ENCODE measurements at regions not wholly inside any gene's neighbourhood (a gene's known extent, or its start where the extent isn't known, plus 50 kb on each side); places are given as distances from the start of the nearest gene placed in this dataset.

DNA sequence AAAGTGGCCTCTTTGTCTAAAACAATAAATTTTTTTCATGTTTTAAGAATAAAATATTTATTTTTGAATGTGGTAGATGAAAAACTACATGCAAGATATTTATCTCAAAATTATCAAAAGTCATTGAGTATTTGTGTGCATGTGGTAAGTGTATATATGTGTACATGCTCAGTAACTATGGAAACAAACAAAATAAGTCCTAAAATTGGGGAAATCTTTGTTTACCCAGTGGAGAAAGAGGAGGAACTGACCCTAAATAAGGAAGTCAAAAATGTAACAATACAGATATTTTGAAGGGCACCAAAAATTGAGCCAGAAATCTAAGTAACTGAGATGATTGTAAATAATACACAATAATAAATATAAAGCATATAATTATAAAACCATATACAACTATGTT, 639.2 kb downstream of the MAFB start:
- Histone ChIP-seq H2BK20ac (ENCODE audit: low read length) (no peak overlapping the region), H3K4ac (replicated peaks; ENCODE audit: insufficient read length, low read depth, low read length) (no peak overlapping the region), H4K5ac (ENCODE audit: insufficient read length, low read depth, low read length) (no peak overlapping the region), H3K23ac (ENCODE audit: insufficient read length) (no peak overlapping the region), H4K8ac (ENCODE audit: extremely low read depth, insufficient read depth, low read length) (no peak overlapping the region), H3K4me1 (replicated peaks in 1 of 4; ENCODE audit: control insufficient read depth in 3 of 4, insufficient read depth in 4 of 4, low read length in 3 of 4) (no peaks in the 10 kb centered on the region), H2AFZ (ENCODE audit: low read length) (no peak overlapping the region), H3K9ac (replicated peaks in 1 of 4; ENCODE audit: extremely low read depth in 1 of 4, low read depth in 3 of 4, low read length in 3 of 4) (no peak overlapping the region), H3K79me1 (ENCODE audit: low read depth, low read length) (no peaks in the 10 kb centered on the region), H3K9me3 (ENCODE audit: insufficient read depth in 2 of 2, low read depth in 1 of 2, low read length in 1 of 2) (no peaks in the 10 kb centered on the region), H3K79me2 (ENCODE audit: control insufficient read depth in 1 of 2, insufficient read depth in 2 of 2, low read length in 2 of 2) (no peaks in the 10 kb centered on the region), H2BK15ac (ENCODE audit: low read length) (no peak overlapping the region), H2BK5ac (ENCODE audit: low read depth, low read length) (no peak overlapping the region), H3K27me3 (replicated peaks in 1 of 4; ENCODE audit: control insufficient read depth in 3 of 4, extremely low read depth in 1 of 4, insufficient read depth in 3 of 4, low read length in 3 of 4) (no peaks in the 10 kb centered on the region; a peak in 1 of 7 replicates), H3K36me3 (ENCODE audit: control insufficient read depth in 2 of 4, insufficient read depth in 4 of 4, low read length in 3 of 4) (no peaks in the 10 kb centered on the region), H3K4me3 (ENCODE audit: extremely low read depth in 1 of 4, insufficient read depth in 2 of 4, low read depth in 3 of 4, low read length in 4 of 4) (no peak overlapping the region), H2BK120ac (replicated peaks; ENCODE audit: low read depth, low read length) (no peak overlapping the region), H3K4me2 (ENCODE audit: insufficient read depth in 1 of 2, low read depth in 2 of 2, low read length in 2 of 2) (no peak overlapping the region), H3K14ac (ENCODE audit: insufficient read length) (no peak overlapping the region), H3K18ac (ENCODE audit: extremely low read depth, low read length) (no peak overlapping the region), H2BK12ac (ENCODE audit: low read depth, low read length) (no peak overlapping the region), H4K91ac (replicated peaks; ENCODE audit: insufficient read length, low read length) (no peak overlapping the region), H3K23me2 (ENCODE audit: low read depth, low read length) (no peaks in the 10 kb centered on the region), H4K20me1 (replicated peaks in 1 of 2; ENCODE audit: control insufficient read depth in 1 of 2, insufficient read depth in 2 of 2, low read length in 2 of 2) (no peaks in the 10 kb centered on the region), H3K56ac (replicated peaks; ENCODE audit: insufficient read length, low read depth, low read length) (no peak overlapping the region), H3K27ac (ENCODE audit: low read depth, low read length) (no peak overlapping the region), H2AK5ac (ENCODE audit: low read depth, low read length) (no peak overlapping the region)
- no peak for FAIRE-seq
- POLR2A ChIA-PET (ENCODE audit: partially characterized antibody), result no interaction called here
- DNase-seq (ENCODE audit: low read depth in 1 of 2, low spot score in 2 of 2), result no peak
- CTCF ChIA-PET (ENCODE audit: partially characterized antibody), result no interaction called here
- no peak for TF ChIP-seq BCL11A (IDR thresholded peaks at IDR 0.05; ENCODE audit: low read depth in 2 of 2, low read length in 2 of 2)
- TF ChIP-seq CBX5 (IDR thresholded peaks at IDR 0.05; ENCODE audit: low read depth, low read length), result no peak
- no peak for TF ChIP-seq KDM1A (IDR thresholded peaks at IDR 0.05; ENCODE audit: borderline replicate concordance, low read length)
- no peak for TF ChIP-seq EP300 (IDR thresholded peaks at IDR 0.05; ENCODE audit: borderline replicate concordance in 1 of 2, low read depth in 2 of 2, low read length in 2 of 2)
- TF ChIP-seq, protein P1, sequence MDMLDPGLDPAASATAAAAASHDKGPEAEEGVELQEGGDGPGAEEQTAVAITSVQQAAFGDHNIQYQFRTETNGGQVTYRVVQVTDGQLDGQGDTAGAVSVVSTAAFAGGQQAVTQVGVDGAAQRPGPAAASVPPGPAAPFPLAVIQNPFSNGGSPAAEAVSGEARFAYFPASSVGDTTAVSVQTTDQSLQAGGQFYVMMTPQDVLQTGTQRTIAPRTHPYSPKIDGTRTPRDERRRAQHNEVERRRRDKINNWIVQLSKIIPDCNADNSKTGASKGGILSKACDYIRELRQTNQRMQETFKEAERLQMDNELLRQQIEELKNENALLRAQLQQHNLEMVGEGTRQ (IDR thresholded peaks at IDR 0.05; ENCODE audit: low read length), result no peak
- TF ChIP-seq GABPA (IDR thresholded peaks at IDR 0.05; ENCODE audit: borderline replicate concordance, insufficient read depth, low read length), result no peak
- TF ChIP-seq, protein P2, sequence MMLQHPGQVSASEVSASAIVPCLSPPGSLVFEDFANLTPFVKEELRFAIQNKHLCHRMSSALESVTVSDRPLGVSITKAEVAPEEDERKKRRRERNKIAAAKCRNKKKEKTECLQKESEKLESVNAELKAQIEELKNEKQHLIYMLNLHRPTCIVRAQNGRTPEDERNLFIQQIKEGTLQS (IDR thresholded peaks at IDR 0.05; ENCODE audit: insufficient read depth, low read depth, low read length), result no peak
- TF ChIP-seq CHD2 (IDR thresholded peaks at IDR 0.05; ENCODE audit: low read length), result no peak
- TF ChIP-seq BACH1 (IDR thresholded peaks at IDR 0.05; ENCODE audit: low read length), result no peak
- no peak for TF ChIP-seq MAFK (IDR thresholded peaks at IDR 0.05; ENCODE audit: low read depth, low read length)
- no peak for TF ChIP-seq TBP (IDR thresholded peaks at IDR 0.05; ENCODE audit: low read depth, low read length)
- TF ChIP-seq GTF2F1 (IDR thresholded peaks at IDR 0.05; ENCODE audit: borderline replicate concordance, low read depth, low read length), result no peak
- TF ChIP-seq NANOG (IDR thresholded peaks at IDR 0.05; ENCODE audit: insufficient read depth, low read depth, low read length, poor library complexity, severe bottlenecking), result no peak
- TF ChIP-seq RBBP5 (IDR thresholded peaks at IDR 0.05; ENCODE audit: borderline replicate concordance, low read depth, low read length), result no peak
